GM23338 (cell line): ENCODE measurements at regions not wholly inside any gene's neighbourhood (a gene's known extent, or its start where the extent isn't known, plus 50 kb on each side); places are given as distances from the start of the nearest gene placed in this dataset.

Experiments
- ATAC-seq: fragments of 200-7000 bp; cut with Tn5 transposase; 3 replicates; pipeline ENCODE4 v1.9.1; 2020
- DNase-seq: peaks from one replicate; pipeline ENCODE4 v3.0.0-alpha.2; 2015; ENCODE audit warnings: low spot score
- H2AFZ ChIP-seq: fragments of 200-600 bp; sonication (generic); 2 replicates; pipeline ENCODE4 v1.8.0; 2016; ENCODE audit warnings: antibody characterized with exemption, mild to moderate bottlenecking, moderate library complexity
- H3F3A ChIP-seq: fragments of 200-600 bp; sonication (generic); replicated peaks from 2 replicates; pipeline ENCODE4 v1.8.0; 2017; ENCODE audit warnings: antibody characterized with exemption, mixed run types, low read depth
- H3K27ac ChIP-seq: fragments of 200-600 bp; sonication (generic); 2 replicates; pipeline ENCODE4 v1.6.1; 2016; ENCODE audit warnings: low read depth
- H3K27me3 ChIP-seq: fragments of 200-600 bp; sonication (generic); 2 replicates; pipeline ENCODE4 v1.8.0; 2016; ENCODE audit warnings: mild to moderate bottlenecking, mixed run types, moderate library complexity; ENCODE audit not compliant: insufficient read depth
- H3K36me3 ChIP-seq: fragments of 200-600 bp; sonication (generic); 2 replicates; pipeline ENCODE4 v1.8.0; 2016; ENCODE audit warnings: mild to moderate bottlenecking; ENCODE audit not compliant: insufficient read depth
- H3K4me1 ChIP-seq: fragments of 200-600 bp; sonication (generic); 2 replicates; pipeline ENCODE4 v1.8.0; 2016; ENCODE audit warnings: mild to moderate bottlenecking, moderate library complexity; ENCODE audit not compliant: insufficient read depth
- H3K4me2 ChIP-seq: fragments of 200-600 bp; sonication (generic); 2 replicates; pipeline ENCODE4 v1.7.1; 2017; ENCODE audit warnings: mixed run types
- H3K4me3 ChIP-seq: fragments of 200-600 bp; sonication (generic); 2 replicates; pipeline ENCODE4 v1.6.1; 2016; ENCODE audit warnings: mixed run types
- H3K79me2 ChIP-seq: fragments of 200-600 bp; sonication (generic); replicated peaks from 2 replicates; pipeline ENCODE4 v1.8.0; 2017; ENCODE audit warnings: mild to moderate bottlenecking; ENCODE audit not compliant: insufficient read depth
- H3K9me2 ChIP-seq: fragments of 200-600 bp; sonication (generic); 2 replicates; pipeline ENCODE4 v1.8.0; 2017; ENCODE audit not compliant: insufficient read depth
- H4K20me1 ChIP-seq: fragments of 200-600 bp; sonication (generic); replicated peaks from 2 replicates; pipeline ENCODE4 v1.8.0; 2017; ENCODE audit warnings: mild to moderate bottlenecking; ENCODE audit not compliant: insufficient read depth
- H3K27ac Mint-ChIP-seq: 2 replicates; pipeline ENCODE4 v1.8.0; 2020; ENCODE audit warnings: inconsistent platforms, mild to moderate bottlenecking, moderate library complexity, mixed read lengths
- H3K27me3 Mint-ChIP-seq: 3 replicates; pipeline ENCODE4 v1.8.0; 2022; ENCODE audit warnings: low read depth, mild to moderate bottlenecking, moderate library complexity, mixed read lengths, inconsistent platforms; ENCODE audit not compliant: insufficient read depth, poor library complexity
- H3K36me3 Mint-ChIP-seq: 3 replicates; pipeline ENCODE4 v1.8.0; 2021; ENCODE audit warnings: low read depth, mild to moderate bottlenecking, inconsistent platforms, moderate library complexity, mixed read lengths
- H3K4me1 Mint-ChIP-seq: 3 replicates; pipeline ENCODE4 v1.8.0; 2020; ENCODE audit warnings: mild to moderate bottlenecking, inconsistent platforms, mixed read lengths
- H3K4me3 Mint-ChIP-seq: 3 replicates; pipeline ENCODE4 v1.8.0; 2021; ENCODE audit warnings: moderate library complexity, mild to moderate bottlenecking, inconsistent platforms, mixed read lengths
- H3K9me3 Mint-ChIP-seq: 3 replicates; pipeline ENCODE4 v1.8.0; 2020; ENCODE audit warnings: moderate library complexity, mild to moderate bottlenecking, inconsistent platforms, mixed read lengths
- CREB1 ChIP-seq: fragments of 250-450 bp; sonication (Bioruptor Pico); IDR thresholded peaks from 2 replicates; pipeline ENCODE4 v1.5.0; 2020; ENCODE audit warnings: low read depth, mild to moderate bottlenecking, moderate library complexity
- CTCF ChIP-seq, 2 experiments: fragments of 200-600 bp in 1 of 2; sonication (generic) in 1 of 2; conservative IDR thresholded peaks; 2 replicates each; pipeline versions ENCODE4 v1.5.1 to v1.6.1; 2016 to 2017; ENCODE audit warnings: antibody characterized with exemption in 2 of 2, low read depth in 2 of 2, mild to moderate bottlenecking in 2 of 2, moderate library complexity in 1 of 2
- ETS1 ChIP-seq: IDR thresholded peaks from 2 replicates; pipeline ENCODE4 v1.6.1; 2016; ENCODE audit warnings: antibody characterized with exemption
- EZH2 ChIP-seq: fragments of 200-600 bp; sonication (generic); IDR thresholded peaks from one replicate; pipeline ENCODE4 v1.8.0; 2017; ENCODE audit warnings: antibody characterized with exemption, mild to moderate bottlenecking, low read depth; ENCODE audit not compliant: unreplicated experiment
- EZH2phosphoT487 ChIP-seq: fragments of 200-600 bp; sonication (generic); IDR thresholded peaks from one replicate; pipeline ENCODE4 v1.8.1; 2018; ENCODE audit warnings: antibody characterized with exemption; ENCODE audit not compliant: unreplicated experiment
- JUNB ChIP-seq: IDR thresholded peaks from one replicate; pipeline ENCODE4 v1.6.1; 2016; ENCODE audit warnings: antibody characterized with exemption; ENCODE audit not compliant: unreplicated experiment
- NANOG ChIP-seq: IDR thresholded peaks from 2 replicates; pipeline ENCODE4 v1.6.1; 2016; ENCODE audit warnings: antibody characterized with exemption, borderline replicate concordance
- POLR2AphosphoS5 ChIP-seq: IDR thresholded peaks from 2 replicates; pipeline ENCODE4 v1.6.1; 2016; ENCODE audit warnings: antibody characterized with exemption, low read depth
- REST ChIP-seq: IDR thresholded peaks from one replicate; pipeline ENCODE4 v1.6.1; 2018; ENCODE audit warnings: antibody characterized with exemption; ENCODE audit not compliant: unreplicated experiment
- STAT1 ChIP-seq: IDR thresholded peaks from one replicate; pipeline ENCODE4 v1.6.1; 2016; ENCODE audit warnings: antibody characterized with exemption; ENCODE audit not compliant: unreplicated experiment
- ZNF114 ChIP-seq: fragments of 250-450 bp; sonication (Bioruptor Pico); IDR thresholded peaks from 2 replicates; pipeline ENCODE4 v1.5.0; 2020; ENCODE audit warnings: mild to moderate bottlenecking, moderate library complexity
- ZNF331 ChIP-seq: fragments of 250-450 bp; sonication (Bioruptor Pico); IDR thresholded peaks from 2 replicates; pipeline ENCODE4 v1.5.0; 2020; ENCODE audit warnings: low read depth, mild to moderate bottlenecking, moderate library complexity
- ZNF462 ChIP-seq: fragments of 250-450 bp; sonication (Bioruptor Pico); IDR thresholded peaks from 2 replicates; pipeline ENCODE4 v1.5.0; 2020; ENCODE audit warnings: mild to moderate bottlenecking, moderate library complexity

- peak; percentile 83 for ATAC-seq
- Histone ChIP-seq H3K27me3 (no peaks in the 10 kb centered on the region), H3K9me2 (no peaks in the 10 kb centered on the region), H4K20me1 (0 out of 2 replicates have a peak, but pooled peaks cover 3% of the 10 kb centered on the region), H3K4me2 (no peak overlapping the region), H2AFZ (peak overlapping the region; percentile 6; the same call in 1 of the 2 replicates), H3F3A (no peaks in the 10 kb centered on the region), H3K4me1 (0 out of 2 replicates have a peak, but pooled peaks cover 13% of the 10 kb centered on the region), H3K36me3 (no peaks in the 10 kb centered on the region), H3K4me3 (no peak overlapping the region), H3K79me2 (no peaks in the 10 kb centered on the region), H3K27ac (no peak overlapping the region)
- Mint-ChIP-seq H3K27ac (no peak overlapping the region), H3K9me3 (peaks cover 13% of the 10 kb centered on the region; the same call in 2 of the 3 replicates), H3K36me3 (no peaks in the 10 kb centered on the region; the same call in 2 of the 3 replicates), H3K4me1 (peaks cover 10% of the 10 kb centered on the region), H3K4me3 (no peak overlapping the region), H3K27me3 (no peaks in the 10 kb centered on the region)
- TF ChIP-seq EZH2phosphoT487 (no peak), STAT1 (no peak), ZNF331 (CRISPR knock-in tag) (no peak), EZH2 (no peak), ETS1 (no peak), POLR2AphosphoS5 (no peak), NANOG (no peak), CTCF (conservative IDR thresholded peaks at IDR 0.05; ENCODE audit: low read depth in 2 of 2) (no peak), REST (no peak), JUNB (no peak), ZNF114 (no peak), ZNF462 (CRISPR knock-in tag) (no peak), CREB1 (CRISPR knock-in tag) (no peak)
- DNase-seq, result no peak
Observed at GRCh38 chr1:29664711-29665110, 428.4 kb downstream of the PTPRU start.
